HCT116 (cell line): ENCODE measurements at regions not wholly inside any gene's neighbourhood (a gene's known extent, or its start where the extent isn't known, plus 50 kb on each side); places are given as distances from the start of the nearest gene placed in this dataset.

Experiments
- ATAC-seq: fragments of 200-7000 bp; cut with Tn5 transposase; 2 replicates; pipeline ENCODE4 v1.9.1; 2020; ENCODE audit warnings: mild to moderate bottlenecking, moderate library complexity
- BruUV-seq: library from RNA; stranded (reverse); fragments of 400-500 nt; replicated peaks from 2 replicates; lab custom pipeline; 2021; lab: Mats Ljungman, UMichigan
- CTCF ChIA-PET: fragments of 300-600 bp; sonication (Branson Sonifier 250); formaldehyde crosslinking; loops from one replicate; lab custom pipeline; 2021; ENCODE audit warnings: antibody characterized with exemption; lab: Charles Lee
- POLR2A ChIA-PET: fragments of 300-600, 350-600 bp; sonication (Branson Sonifier 250); formaldehyde crosslinking; loops from one replicate; lab custom pipeline; 2021; ENCODE audit warnings: antibody characterized with exemption; lab: Charles Lee
- RAD21 ChIA-PET, 2 experiments: fragments of 300-600 bp; sonication (Branson Sonifier 250); formaldehyde crosslinking; loops; one replicate each; lab custom pipeline; 2023; ENCODE audit warnings: low total read pairs in 2 of 2; ENCODE audit not compliant: uncharacterized antibody in 2 of 2, unreplicated experiment in 2 of 2, low non-redundant PET in 1 of 2; lab: Charles Lee
- DNase-seq: peaks from one replicate; pipeline ENCODE4 v3.0.0-alpha.2; 2010; ENCODE audit warnings: low read depth, low spot score
- H2AFZ ChIP-seq: fragments of 200-600 bp; shearing (Covaris generic), sonication (generic); 2 replicates; pipeline ENCODE4 v1.6.1; 2017; ENCODE audit warnings: low read depth, mixed run types, mixed read lengths, antibody characterized with exemption, low read length; ENCODE audit not compliant: poor library complexity, severe bottlenecking
- H3K27ac ChIP-seq: 2 replicates; pipeline ENCODE4 v1.5.1; 2012; ENCODE audit warnings: low read depth, low read length
- H3K27me3 ChIP-seq: fragments of 200-600 bp; sonication (generic); 2 replicates; pipeline ENCODE4 v1.6.1; 2016; ENCODE audit warnings: mixed run types, low read length, mixed read lengths; ENCODE audit not compliant: insufficient read depth
- H3K36me3 ChIP-seq, 2 experiments: fragments of 200-500 bp in 1 of 2; fragments of 200-600 bp in 1 of 2; sonication (Bioruptor generic) in 1 of 2; sonication (generic) in 1 of 2; 2 replicates each; pipeline versions ENCODE4 v1.5.1 to v1.6.1; 2014 to 2016; ENCODE audit warnings: low read length in 2 of 2, inconsistent platforms in 1 of 2, mixed read lengths in 1 of 2, mixed run types in 1 of 2; ENCODE audit not compliant: insufficient read depth in 2 of 2, control insufficient read depth in 1 of 2
- H3K4me1 ChIP-seq, 2 experiments: fragments of 200-600 bp in 1 of 2; sonication (generic) in 1 of 2; 2 replicates each; pipeline versions ENCODE4 v1.5.1 to v1.6.1; 2012 to 2017; ENCODE audit warnings: low read length in 2 of 2, inconsistent platforms in 1 of 2, mild to moderate bottlenecking in 1 of 2, mixed read lengths in 1 of 2, mixed run types in 1 of 2, moderate library complexity in 1 of 2; ENCODE audit not compliant: insufficient read depth in 2 of 2, control insufficient read depth in 1 of 2
- H3K4me2 ChIP-seq: fragments of 200-600 bp; sonication (generic); 2 replicates; pipeline ENCODE4 v1.6.1; 2017; ENCODE audit warnings: mixed run types, low read length, mixed read lengths
- H3K4me3 ChIP-seq, 2 experiments: fragments of 200-600 bp in 1 of 2; sonication (generic) in 1 of 2; replicated peaks in 1 of 2; 2 replicates each; pipeline ENCODE4 v1.5.1; 2011 to 2016; ENCODE audit warnings: low read length in 2 of 2, control low read depth in 1 of 2, low read depth in 1 of 2, mild to moderate bottlenecking in 1 of 2, mixed read lengths in 1 of 2, mixed run types in 1 of 2
- H3K79me2 ChIP-seq: fragments of 200-600 bp; sonication (generic); 2 replicates; pipeline ENCODE4 v1.6.1; 2017; ENCODE audit warnings: mild to moderate bottlenecking, mixed run types, low read length, moderate library complexity, mixed read lengths; ENCODE audit not compliant: insufficient read depth
- H3K9ac ChIP-seq: fragments of 200-600 bp; sonication (generic); 2 replicates; pipeline ENCODE4 v1.6.1; 2016; ENCODE audit warnings: low read length, mixed read lengths
- H3K9me2 ChIP-seq: fragments of 200-600 bp; sonication (generic), shearing (Covaris generic); 2 replicates; pipeline ENCODE4 v1.6.1; 2017; ENCODE audit warnings: mixed run types, mild to moderate bottlenecking, moderate library complexity; ENCODE audit not compliant: insufficient read depth
- H3K9me3 ChIP-seq, 2 experiments: fragments of 200-500 bp in 1 of 2; fragments of 200-600 bp in 1 of 2; sonication (Bioruptor generic) in 1 of 2; sonication (generic) in 1 of 2; 2 replicates each; pipeline ENCODE4 v1.6.1; 2014 to 2017; ENCODE audit warnings: low read length in 2 of 2, mixed read lengths in 2 of 2, inconsistent platforms in 1 of 2, low read depth in 1 of 2, mild to moderate bottlenecking in 1 of 2, mixed run types in 1 of 2, moderate library complexity in 1 of 2; ENCODE audit not compliant: control insufficient read depth in 1 of 2, insufficient read depth in 1 of 2
- H4K20me1 ChIP-seq: fragments of 200-600 bp; sonication (generic), shearing (Covaris generic); 2 replicates; pipeline ENCODE4 v1.6.1; 2017; ENCODE audit warnings: mixed run types, mild to moderate bottlenecking, moderate library complexity; ENCODE audit not compliant: insufficient read depth
- ELF1 ChIP-seq: IDR thresholded peaks from 2 replicates; pipeline ENCODE4 v1.6.1; 2012; ENCODE audit warnings: low read depth, borderline replicate concordance
- EZH2phosphoT487 ChIP-seq: fragments of 200-600 bp; IDR thresholded peaks from 2 replicates; pipeline ENCODE4 v1.6.1; 2018; ENCODE audit warnings: antibody characterized with exemption, borderline replicate concordance
- FOSL1 ChIP-seq: IDR thresholded peaks from 2 replicates; pipeline ENCODE4 v1.6.1; 2012; ENCODE audit warnings: low read depth
- POLR2A ChIP-seq: IDR thresholded peaks from 2 replicates; pipeline ENCODE4 v1.7.0; 2011; ENCODE audit warnings: borderline replicate concordance; ENCODE audit not compliant: insufficient read depth, insufficient read length; ENCODE audit errors: extremely low read depth
- POLR2AphosphoS5 ChIP-seq: IDR thresholded peaks from 2 replicates; pipeline ENCODE4 v1.6.1; 2011; ENCODE audit warnings: mild to moderate bottlenecking, low read depth, low read length, moderate library complexity
- RAD21 ChIP-seq: IDR thresholded peaks from 2 replicates; pipeline ENCODE4 v1.6.1; 2012; ENCODE audit warnings: low read depth, mild to moderate bottlenecking
- SP1 ChIP-seq: IDR thresholded peaks from 2 replicates; pipeline ENCODE4 v1.6.1; 2012; ENCODE audit warnings: low read depth
- SRF ChIP-seq: IDR thresholded peaks from 2 replicates; pipeline ENCODE4 v1.6.1; 2012; ENCODE audit warnings: low read depth
- ZNF274 ChIP-seq: fragments of 200-500 bp; sonication (Bioruptor generic); IDR thresholded peaks from 2 replicates; pipeline ENCODE4 v1.6.1; 2014; ENCODE audit warnings: mild to moderate bottlenecking, low read depth, low read length, inconsistent platforms
- intact Hi-C: fragments of 100-400 bp; cut with micrococcal nuclease; formaldehyde crosslinking; loops from 2 replicates; pipeline ENCODE4 v1.10.0; 2022
- TF ChIP-seq, protein P1 (sequence below): IDR thresholded peaks from 2 replicates; pipeline ENCODE4 v1.6.1; 2012
- TF ChIP-seq, protein P2 (sequence below): IDR thresholded peaks from 2 replicates; pipeline ENCODE4 v1.6.1; 2011; ENCODE audit warnings: mild to moderate bottlenecking, low read length, moderate library complexity; ENCODE audit not compliant: insufficient replicate concordance; ENCODE audit errors: extremely low read depth
- TF ChIP-seq, protein P3 (sequence below), 3 experiments: fragments of 200-600 bp in 1 of 3; sonication (generic) in 1 of 3; IDR thresholded peaks in 2 of 3; conservative IDR thresholded peaks in 1 of 3; 2 replicates each; pipeline ENCODE4 v1.5.1; 2012 to 2017; ENCODE audit warnings: low read depth in 2 of 3, low read length in 2 of 3, antibody characterized with exemption in 1 of 3, borderline replicate concordance in 1 of 3, control low read depth in 1 of 3, mild to moderate bottlenecking in 1 of 3, mixed read lengths in 1 of 3, mixed run types in 1 of 3, moderate library complexity in 1 of 3; ENCODE audit not compliant: insufficient read depth in 1 of 3
- TF ChIP-seq, protein P4 (sequence below): IDR thresholded peaks from 2 replicates; pipeline ENCODE4 v1.6.1; 2012

DNA sequence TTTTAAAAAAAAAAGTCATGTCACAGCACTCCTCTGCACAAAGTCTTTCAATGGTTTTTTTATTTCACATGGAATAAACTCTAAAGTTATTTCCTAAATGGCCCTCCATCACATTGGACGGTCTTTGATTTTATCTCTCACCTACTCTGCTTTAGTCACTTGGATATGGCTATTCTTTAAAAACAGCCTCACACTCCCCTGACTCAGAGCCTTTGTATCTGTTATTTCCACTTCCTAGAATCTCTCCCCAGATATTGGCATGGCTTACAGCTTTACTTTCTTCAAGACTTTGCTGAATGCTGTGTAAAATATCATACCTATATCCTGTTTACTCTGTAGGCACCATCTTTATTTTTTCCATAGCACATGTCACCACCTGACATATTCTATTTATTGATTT, 194.7 kb upstream of the MCHR2 start:
- Histone ChIP-seq H3K9ac (no peak overlapping the region), H3K27ac (no peak overlapping the region), H3K79me2 (no peaks in the 10 kb centered on the region; the same call in 1 of the 2 replicates), H3K36me3 (no peaks in the 10 kb centered on the region), H3K9me2 (no peaks in the 10 kb centered on the region), H3K4me3 (no peak overlapping the region), H3K27me3 (no peaks in the 10 kb centered on the region), H3K4me1 (no peaks in the 10 kb centered on the region), H3K4me2 (no peak overlapping the region), H3K9me3 (no peaks in the 10 kb centered on the region), H4K20me1 (no peaks in the 10 kb centered on the region), H2AFZ (no peak overlapping the region)
- intact Hi-C loops, result no loop called here
- ChIA-PET POLR2A (no interaction called here), RAD21 (no interaction called here), CTCF (no interaction called here)
- no peak for ATAC-seq
- DNase-seq, result no peak
- BruUV-seq, result no TSS peak
- TF ChIP-seq SRF (no peak), EZH2phosphoT487 (no peak), FOSL1 (no peak), POLR2A (no peak), POLR2AphosphoS5 (no peak), ZNF274 (no peak)
- TF ChIP-seq, protein P1, sequence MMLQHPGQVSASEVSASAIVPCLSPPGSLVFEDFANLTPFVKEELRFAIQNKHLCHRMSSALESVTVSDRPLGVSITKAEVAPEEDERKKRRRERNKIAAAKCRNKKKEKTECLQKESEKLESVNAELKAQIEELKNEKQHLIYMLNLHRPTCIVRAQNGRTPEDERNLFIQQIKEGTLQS, result no peak
- TF ChIP-seq, protein P2, sequence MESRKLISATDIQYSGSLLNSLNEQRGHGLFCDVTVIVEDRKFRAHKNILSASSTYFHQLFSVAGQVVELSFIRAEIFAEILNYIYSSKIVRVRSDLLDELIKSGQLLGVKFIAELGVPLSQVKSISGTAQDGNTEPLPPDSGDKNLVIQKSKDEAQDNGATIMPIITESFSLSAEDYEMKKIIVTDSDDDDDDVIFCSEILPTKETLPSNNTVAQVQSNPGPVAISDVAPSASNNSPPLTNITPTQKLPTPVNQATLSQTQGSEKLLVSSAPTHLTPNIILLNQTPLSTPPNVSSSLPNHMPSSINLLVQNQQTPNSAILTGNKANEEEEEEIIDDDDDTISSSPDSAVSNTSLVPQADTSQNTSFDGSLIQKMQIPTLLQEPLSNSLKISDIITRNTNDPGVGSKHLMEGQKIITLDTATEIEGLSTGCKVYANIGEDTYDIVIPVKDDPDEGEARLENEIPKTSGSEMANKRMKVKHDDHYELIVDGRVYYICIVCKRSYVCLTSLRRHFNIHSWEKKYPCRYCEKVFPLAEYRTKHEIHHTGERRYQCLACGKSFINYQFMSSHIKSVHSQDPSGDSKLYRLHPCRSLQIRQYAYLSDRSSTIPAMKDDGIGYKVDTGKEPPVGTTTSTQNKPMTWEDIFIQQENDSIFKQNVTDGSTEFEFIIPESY, result no peak

DNA sequence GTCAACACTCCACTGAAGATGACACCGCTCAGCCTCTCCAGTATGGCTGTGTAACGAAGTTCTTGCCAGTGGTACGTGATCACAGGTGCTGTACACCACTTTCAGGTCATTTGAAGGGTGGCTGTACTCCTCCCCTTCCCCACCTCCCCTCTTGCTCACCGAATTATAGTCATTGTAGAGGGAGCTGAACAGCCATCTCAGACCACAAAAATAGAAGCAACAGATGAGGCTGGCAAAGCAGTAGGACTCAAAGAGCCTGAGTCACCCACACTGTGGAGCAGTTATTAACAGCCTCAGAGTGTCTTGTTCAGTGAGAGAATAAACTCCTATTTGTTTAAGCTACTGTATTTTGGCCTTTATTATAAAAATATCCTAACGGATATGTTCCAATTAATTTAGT, 192.5 kb upstream of the MCHR2 start:
- Histone ChIP-seq H3K27ac (no peak overlapping the region), H3K4me2 (no peak overlapping the region), H3K4me1 (no peaks in the 10 kb centered on the region), H3K9me2 (no peaks in the 10 kb centered on the region), H3K36me3 (no peaks in the 10 kb centered on the region), H3K27me3 (no peaks in the 10 kb centered on the region), H3K9ac (no peak overlapping the region), H3K4me3 (no peak overlapping the region), H2AFZ (no peak overlapping the region), H3K9me3 (no peaks in the 10 kb centered on the region), H4K20me1 (no peaks in the 10 kb centered on the region), H3K79me2 (no peaks in the 10 kb centered on the region)
- ATAC-seq, result no peak
- BruUV-seq, result no TSS peak
- CTCF ChIA-PET, result interaction anchor here (1.0 kb wide), 1 partner anchor 12 kb away, joined by 3 read pairs; no protein-coding TSS in a partner anchor
- RAD21 ChIA-PET, result no interaction called here
- POLR2A ChIA-PET, result interaction anchor here (0.8 kb wide), 1 partner anchor 9 kb away, joined by 3 read pairs; no protein-coding TSS in a partner anchor
- no peak for DNase-seq
- intact Hi-C loops, result no loop called here
- TF ChIP-seq, protein P3, sequence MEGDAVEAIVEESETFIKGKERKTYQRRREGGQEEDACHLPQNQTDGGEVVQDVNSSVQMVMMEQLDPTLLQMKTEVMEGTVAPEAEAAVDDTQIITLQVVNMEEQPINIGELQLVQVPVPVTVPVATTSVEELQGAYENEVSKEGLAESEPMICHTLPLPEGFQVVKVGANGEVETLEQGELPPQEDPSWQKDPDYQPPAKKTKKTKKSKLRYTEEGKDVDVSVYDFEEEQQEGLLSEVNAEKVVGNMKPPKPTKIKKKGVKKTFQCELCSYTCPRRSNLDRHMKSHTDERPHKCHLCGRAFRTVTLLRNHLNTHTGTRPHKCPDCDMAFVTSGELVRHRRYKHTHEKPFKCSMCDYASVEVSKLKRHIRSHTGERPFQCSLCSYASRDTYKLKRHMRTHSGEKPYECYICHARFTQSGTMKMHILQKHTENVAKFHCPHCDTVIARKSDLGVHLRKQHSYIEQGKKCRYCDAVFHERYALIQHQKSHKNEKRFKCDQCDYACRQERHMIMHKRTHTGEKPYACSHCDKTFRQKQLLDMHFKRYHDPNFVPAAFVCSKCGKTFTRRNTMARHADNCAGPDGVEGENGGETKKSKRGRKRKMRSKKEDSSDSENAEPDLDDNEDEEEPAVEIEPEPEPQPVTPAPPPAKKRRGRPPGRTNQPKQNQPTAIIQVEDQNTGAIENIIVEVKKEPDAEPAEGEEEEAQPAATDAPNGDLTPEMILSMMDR (IDR thresholded peaks at IDR 0.05 in 2 of 3, conservative IDR thresholded peaks at IDR 0.05 in 1 of 3; ENCODE audit: borderline replicate concordance in 1 of 3, insufficient read depth in 1 of 3, low read depth in 2 of 3, low read length in 2 of 3), result no peak
- TF ChIP-seq FOSL1 (no peak), ELF1 (no peak), SP1 (no peak), RAD21 (no peak), EZH2phosphoT487 (no peak)
- TF ChIP-seq, protein P4, sequence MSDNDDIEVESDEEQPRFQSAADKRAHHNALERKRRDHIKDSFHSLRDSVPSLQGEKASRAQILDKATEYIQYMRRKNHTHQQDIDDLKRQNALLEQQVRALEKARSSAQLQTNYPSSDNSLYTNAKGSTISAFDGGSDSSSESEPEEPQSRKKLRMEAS, result no peak
